Putamen (tissue), 1 donor: ENCODE measurements at regions not wholly inside any gene's neighbourhood (a gene's known extent, or its start where the extent isn't known, plus 50 kb on each side); places are given as distances from the start of the nearest gene placed in this dataset.

Experiments
- DNase-seq: peaks from one replicate; pipeline ENCODE4 v3.0.0-alpha.2; 2016; ENCODE audit warnings: low spot score

DNA sequence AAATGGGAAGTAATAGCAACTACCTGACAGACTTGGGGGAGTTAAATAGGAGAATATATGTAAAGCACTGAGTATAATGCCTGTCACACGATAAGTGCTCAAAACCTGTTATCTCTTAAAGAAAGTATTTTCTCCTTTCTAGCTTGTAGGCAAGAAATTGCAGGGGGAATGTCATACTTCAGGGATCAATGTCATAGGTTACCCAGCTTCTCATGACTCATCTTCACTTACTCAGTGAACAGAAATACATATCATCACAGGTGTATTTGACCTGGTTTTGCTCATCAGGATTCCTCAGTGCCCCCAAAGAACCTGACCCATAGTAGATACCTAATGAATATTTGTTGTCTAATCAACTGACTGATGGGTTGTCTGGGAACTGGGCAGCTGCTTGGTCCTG, 285.0 kb upstream of the ATP2B1 start:
- DNase-seq: no peak

DNA sequence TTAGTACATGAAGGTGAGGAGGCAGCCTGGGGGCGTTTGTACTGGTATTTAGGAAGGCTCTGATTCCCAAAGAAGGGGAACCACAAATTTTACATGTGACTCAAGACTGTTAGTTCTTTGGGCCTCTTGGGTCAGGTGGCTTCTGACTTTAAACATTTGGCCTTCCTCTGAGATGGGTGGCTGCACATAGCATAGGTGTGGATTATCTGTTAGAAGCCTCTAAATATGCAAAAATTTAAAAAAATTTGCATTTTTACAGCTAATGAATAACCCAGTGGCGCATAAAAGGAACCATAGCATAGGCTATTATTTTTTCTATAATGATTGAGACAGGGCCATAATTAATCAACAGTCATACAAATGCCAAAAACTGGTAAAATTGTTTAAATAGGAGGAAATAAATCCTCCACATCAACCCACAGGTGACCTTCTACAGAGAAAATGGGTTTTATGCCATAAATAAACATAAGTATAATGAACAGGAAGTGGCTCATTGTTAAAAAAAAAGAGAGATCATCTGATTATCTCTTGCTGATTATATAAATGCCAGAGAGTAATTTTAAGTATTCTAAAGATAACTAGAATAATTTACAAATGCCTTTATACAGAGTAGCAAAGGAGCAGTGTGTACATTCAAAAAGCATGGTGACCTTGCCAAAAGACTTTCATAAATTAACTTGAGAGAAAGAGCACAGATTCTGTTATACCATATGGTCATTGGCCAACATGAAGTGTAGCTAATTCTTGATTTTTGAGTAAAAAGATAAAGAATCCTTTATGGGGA, 284.2 kb upstream of the ATP2B1 start:
- no peak for DNase-seq

DNA sequence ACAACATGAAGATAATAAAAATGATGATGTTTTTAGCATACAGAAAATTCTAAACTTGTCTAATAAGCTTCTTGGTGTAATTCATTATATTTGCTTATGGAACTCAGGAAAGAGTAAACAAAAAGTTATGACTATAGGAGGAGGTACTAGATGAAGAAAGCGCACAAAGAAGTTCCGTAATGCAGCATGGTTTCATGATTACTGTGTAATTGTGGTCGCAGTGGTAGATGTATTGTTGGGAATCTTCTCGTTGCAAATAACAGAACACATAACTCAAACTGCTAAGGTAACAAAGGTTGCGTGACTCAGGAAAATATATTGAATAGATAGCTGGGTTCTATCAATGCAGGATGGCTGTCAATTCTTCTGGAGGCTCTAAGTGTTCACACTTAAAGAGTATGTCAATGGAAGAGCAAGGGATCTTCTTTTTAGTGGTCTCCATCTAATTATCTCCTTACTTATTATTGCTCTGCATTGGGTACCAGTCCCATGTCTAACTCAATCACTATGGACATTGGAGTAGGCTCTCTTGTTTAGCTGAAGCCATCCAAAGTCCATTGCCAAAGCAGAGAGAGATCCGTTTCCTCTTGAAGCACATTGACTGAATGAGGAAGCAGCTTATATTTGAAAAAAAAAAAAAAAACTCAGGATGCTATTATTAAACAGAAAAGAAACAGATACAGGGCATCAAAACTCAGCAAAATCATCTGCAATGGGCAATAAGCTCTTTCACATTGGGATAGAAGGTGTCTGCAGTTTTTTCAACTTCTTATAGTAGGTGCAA, 283.4 kb upstream of the ATP2B1 start:
- no peak for DNase-seq

DNA sequence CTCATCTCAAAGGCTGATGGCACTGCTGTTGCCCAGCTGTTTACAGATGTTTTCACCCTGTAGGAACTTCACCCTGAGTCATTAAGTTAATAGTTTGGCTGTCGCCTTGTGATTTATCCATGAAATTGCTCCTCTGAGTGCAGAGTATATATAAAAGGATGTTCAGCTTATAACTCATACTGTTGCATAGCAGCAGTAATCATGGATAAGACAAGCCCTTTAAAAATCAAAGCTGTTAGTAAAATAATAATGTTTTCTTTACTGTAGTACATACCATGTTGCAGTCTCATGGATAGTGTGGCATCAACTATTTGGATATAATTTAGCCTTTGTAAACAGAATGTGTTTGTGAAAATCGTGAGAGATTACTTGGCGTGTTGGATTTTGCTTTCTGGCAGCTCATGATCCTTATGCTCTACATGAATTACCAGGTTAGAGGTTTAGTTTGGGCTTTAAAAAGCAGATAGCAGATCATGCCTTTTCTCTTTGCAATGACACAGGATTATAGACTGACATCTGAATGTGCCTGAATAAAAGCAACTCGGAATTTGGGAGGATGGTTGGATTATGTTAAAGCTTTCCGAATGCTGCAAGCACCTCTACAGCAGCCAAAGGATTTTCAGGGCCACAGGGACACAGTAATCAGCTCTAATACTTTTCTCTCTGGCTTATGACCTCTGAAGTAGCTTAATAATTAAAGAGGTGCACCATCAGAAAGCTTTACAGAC, 279.7 kb upstream of the ATP2B1 start:
- no peak for DNase-seq

DNA sequence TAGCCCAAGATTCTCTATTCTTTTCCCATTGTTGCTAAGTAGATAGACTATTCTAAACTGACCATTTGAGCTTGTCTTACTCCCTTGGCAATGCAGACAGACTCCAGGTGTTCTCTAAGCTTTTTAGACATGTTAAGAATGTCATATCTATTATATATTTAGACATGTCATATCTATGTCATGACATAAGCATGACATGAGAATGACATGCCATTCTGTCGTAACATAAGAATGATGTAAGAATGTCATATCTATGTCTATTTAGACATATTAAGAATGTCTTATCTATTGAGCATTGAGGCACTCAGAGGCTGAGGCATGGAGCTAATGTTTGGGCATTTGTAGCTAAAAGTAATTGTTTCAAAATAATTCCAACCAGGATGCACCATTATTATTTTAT, 277.3 kb upstream of the ATP2B1 start:
- DNase-seq: no peak

DNA sequence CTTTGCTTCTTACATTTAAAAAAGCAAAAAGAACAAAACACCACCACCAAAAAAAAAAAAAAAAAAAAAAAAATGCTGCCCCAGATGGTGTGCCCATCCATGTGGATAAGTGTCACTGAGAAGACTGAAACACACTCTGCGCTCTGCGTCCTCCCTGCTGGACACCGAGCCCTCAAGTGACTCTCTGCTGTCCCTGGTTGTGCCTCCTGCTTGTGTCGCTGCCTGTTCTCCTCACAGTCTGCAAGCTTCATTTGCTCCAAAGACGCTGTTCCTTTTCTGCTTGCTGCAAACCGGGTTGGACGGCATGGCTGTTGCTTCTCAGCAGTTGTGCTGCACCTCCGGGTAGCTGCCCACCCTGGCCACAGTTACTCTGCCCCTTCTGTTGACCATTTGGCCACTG, 276.2 kb upstream of the ATP2B1 start:
- no peak for DNase-seq

DNA sequence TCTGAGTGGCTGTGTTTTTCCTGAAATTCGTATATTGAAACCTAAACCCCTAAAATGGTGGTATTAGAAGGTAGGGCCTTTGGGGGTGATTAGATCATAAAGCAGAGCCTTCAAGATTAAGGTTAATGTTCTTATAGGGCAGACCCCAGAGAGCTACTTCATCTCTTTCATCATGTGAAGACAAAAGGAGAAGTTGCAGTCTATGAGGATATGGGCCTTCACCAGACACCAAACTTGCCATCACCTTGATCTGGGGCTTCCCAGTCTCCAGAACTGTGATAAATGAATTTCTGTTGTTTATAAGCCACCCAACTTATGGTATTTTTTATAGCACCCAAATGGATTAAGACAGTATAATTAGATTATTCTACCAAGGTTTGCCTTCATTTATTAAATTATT, 275.0 kb upstream of the ATP2B1 start:
- DNase-seq: no peak

DNA sequence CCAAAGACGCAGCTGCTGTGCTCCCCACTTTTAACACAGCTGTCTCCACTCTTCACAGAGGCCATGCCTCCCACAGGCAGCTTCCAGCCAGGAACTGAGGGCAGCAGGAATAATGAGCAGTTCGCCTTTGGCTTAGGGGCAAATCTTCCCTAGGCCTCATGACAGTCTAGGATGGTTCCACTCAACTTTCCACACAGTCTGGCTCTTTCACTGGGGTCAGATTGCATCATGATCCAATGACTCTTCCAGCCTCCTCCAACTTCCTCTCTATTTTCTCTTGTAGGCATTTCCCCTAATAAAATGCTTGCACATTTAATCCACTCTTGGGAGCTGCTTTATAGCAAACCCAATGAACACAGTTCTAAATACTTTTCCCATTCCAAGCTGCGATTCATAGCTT, 271.6 kb upstream of the ATP2B1 start:
- DNase-seq: no peak

DNA sequence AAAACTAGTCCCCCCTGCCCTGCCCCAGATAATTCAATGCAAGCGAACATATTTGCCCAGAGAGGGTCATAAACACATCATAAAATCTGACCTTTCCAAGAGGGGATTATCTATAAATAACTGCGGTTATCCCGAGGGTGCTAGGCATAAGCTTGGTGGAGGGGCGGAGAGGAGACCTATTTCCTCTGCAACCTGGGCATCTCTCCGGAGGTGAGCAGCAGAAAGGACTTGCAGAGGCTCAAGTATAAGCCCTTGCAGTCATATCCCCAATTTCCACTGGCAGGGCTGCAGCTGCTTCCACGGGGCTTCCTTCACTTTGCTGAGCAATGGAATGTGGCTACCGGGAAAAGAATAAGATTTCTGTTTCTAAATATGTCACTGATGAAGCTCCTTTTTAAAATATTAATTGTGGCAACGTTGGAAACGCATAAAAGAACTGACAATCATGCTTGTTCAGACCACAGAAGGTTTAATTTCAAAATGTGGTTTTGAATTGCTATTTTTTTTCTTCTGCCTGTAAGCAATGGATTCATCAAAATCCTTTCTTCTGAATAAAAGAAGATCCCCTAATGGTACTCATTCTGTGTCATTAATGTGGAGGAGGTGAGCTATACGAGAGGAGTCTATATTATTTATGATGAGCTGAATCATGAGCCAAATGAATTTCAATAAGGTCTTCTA, 268.9 kb upstream of the ATP2B1 start:
- peak; percentile 44 for DNase-seq

DNA sequence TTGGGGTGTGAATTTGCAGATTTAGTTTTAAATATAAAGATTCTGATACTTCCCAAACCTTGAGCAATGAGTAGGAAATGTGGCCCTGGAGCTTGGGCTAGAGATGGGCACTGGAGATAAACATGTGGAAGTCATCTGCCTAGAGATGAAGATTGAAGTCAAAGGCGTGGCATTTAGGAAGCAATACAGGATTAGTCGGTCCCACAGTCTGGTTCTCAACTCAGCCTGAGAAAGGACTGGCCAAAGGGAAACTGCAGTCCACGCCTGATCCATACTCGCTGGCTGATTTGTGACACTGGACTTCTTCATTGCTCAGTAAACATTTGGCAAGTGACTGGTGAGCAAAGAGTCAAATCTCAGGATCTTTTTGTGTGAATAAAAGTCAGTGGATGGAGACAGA, 268.2 kb upstream of the ATP2B1 start:
- no peak for DNase-seq

DNA sequence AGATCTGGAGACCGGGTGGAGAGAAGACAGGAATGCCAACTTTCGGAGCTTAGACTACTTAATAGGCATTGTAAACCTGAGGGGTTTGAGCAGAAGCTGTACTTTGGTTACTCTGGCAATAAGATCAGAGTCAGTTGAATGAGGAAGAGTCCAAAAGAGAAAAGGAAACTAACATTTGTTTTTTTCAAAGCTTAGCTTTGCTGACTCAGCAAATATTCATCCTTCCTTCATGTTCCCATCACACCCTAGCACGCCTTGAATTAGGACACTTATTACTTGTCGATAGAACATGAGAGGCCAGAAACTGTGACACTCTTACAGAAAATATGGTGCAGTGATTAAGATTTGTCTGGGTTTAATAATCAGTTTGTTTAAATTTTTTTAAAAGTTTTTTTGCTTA, 266.9 kb upstream of the ATP2B1 start:
- DNase-seq: no peak

DNA sequence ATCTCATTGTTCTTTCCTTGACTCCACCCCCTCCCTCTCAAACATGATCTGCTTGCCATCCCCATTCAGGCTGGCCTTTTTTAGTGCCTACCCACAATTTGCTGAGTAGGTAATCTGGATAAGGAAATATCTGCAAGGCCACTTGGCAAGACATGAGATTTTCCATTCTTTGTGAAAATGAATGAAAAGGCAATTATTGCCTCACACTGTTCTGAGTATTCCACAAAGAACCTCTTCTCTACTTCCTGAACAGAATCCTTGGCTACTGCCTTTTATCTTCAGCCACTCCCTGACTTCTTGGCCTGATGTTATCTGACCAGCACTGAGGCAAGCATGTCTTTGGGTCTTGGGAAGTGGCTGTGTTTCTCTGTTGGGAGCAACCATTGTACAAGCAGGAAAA, 263.2 kb upstream of the ATP2B1 start:
- DNase-seq: no peak

DNA sequence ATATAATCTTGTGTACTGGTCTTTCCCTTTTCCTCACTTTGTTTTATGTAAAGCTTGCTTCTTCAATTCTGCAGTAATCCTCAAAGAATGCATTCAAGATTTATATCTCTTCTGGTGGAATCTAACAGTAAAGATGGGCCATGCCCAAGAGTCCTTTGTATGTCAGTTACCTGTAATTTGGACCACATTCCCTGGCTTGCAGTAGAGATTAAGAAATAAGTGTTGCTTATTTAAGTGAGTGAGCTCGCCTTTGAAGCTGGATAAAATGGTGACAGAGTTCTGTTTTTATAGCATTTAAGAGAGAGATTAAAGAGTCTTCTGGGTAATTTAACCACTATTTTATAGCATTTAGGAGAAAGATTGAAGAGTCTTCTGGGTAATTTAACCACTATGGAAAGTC, 262.1 kb upstream of the ATP2B1 start:
- no peak for DNase-seq

DNA sequence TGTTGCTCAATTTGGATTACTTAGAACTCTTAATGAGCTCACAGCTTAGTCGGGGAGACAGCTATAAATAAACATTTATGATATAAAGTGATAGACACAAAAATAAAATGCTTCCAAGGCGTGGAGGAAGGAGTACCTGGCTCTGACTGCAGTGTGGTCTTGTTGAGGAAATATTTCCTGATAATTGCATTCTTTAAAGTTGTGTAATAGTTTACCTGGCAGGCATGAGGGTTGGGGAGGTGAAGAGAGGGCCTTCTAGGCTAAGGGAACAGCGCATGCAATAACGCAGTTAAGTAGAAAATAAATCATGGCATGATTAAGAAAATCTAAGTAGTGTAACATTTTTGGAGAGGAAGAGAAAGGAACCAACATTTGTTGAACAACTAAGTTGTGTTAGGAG, 260.5 kb upstream of the ATP2B1 start:
- no peak for DNase-seq

DNA sequence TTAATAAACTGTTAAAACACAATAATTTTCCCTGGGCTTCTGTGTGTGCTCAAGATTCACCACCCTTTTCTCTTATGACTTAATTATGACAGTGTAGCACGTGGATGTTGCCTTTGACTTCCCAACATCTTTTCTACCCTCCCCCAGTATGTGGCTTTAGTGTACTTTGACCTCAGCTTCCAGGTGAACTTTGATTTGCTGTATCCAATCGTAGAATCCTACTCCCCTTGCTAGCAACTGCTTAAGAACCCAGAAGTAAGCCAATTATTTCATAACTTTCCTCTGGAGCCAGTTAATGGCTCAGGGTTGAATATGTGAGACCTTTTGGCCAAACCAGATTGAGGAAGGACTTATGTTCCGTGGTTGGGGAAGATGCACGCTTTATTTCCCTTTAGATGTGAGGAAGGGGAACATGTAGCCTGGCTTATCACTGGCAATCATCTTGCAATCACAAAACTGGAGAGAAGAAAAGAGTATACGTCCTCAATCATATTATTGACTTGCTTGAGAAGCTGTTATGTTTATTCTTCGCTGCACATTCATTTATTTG, 259.6 kb upstream of the ATP2B1 start:
- DNase-seq: no peak

DNA sequence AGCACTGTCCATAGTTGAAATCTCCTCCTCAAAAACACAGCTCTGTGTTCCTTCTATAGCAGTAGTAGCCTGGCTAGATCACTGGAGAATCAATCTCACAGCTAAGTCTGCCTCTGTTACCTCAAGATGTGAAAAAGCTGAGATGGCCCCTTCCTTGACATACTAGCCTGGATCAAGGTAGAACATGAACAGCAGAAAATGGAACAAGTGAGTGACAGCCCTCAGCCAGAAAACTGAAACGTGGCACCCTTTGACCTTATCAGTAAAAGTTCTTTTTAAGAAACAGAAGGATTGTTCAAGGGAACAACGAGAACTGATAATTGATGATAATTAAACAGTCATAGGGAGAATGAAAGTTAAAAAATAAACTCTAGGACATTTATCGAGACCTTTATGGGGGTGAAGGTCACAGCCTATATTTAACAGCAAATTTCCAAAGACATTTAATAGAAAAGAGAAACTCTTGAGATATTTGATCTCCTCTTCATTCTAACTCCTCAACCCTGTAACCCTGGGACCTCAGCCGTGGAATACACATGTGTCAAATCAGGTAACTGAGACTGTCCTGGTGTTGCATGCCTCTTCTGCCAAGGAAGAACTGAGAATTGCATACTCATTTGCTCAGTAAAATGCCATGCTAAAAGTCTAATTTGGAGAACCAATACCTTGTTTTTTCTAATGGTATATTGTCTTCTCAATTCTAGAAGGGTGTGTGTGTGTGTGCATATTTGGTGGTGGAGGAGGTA, 258.0 kb upstream of the ATP2B1 start:
- DNase-seq: no peak

DNA sequence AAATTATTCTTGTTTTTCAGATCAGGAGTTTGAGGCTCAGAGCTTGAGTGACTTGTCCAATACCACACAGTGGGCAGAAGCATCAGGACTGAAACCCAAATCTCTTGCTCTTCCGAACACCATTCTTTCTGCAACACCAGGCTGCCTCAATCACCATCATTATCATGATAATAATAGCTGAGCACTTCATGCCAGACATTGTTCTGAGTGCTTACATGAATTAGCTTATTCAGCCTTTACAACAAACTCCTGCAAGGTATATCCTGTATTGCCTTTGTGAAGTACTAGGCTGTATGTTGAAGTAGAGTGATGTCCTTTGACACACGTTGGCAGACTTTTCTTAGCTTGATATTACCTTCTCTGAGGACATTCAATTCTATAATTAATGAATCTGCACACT, 257.4 kb upstream of the ATP2B1 start:
- DNase-seq: no peak

DNA sequence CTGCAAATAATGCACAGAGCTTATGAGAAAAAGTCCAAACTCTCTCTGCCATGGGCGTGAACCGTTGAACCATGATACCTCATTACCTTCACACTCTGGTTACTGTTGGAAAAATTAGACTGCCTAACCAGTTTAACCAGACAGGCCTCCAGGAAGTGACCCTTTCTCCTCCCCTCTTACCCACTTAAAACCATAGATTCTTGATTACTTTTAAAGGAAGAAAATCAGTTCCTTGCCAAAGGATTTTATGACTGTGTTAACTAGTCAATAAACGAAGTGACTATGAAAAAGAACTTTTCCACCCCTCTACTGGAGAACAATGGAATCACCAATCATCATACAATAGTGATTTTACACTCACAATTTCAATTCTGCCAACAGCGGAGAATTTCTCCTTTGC, 254.0 kb upstream of the ATP2B1 start:
- DNase-seq: no peak

DNA sequence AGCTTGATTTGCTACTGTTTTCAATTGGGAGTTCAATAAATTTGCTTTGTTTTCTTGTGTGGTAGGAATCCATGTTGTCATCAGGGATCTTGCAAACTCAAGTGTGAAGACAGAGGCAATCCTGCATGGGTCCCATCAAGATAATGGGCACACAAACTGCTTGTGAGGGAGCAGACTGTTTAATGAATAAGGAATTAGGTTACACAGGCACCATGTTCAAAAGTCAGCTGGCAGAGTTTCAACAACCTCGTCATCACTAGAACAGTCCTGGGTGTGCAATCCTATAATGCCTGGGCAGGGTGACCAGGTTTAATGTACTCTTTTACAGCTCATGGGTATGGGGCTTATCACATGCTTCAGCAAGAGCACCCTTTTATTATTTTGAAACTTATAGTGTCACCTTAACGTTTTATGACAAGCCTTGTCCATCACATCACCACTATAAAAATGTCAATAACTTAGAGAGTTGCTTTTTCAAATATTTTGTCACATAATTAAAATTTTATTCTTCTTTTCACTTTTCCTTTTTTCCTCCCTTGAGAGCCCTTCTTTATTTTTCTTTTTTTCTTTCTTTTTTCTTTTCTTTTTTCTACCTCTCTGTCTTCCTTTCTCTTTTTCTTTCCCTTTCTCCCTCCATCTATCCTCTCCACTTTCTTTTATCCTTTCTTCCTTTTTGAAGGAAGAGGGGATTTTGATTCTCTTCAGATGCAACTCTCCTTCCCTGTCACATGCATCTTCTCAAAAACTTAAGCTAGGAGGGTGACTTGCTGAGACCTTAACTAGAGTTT, 252.2 kb upstream of the ATP2B1 start:
- DNase-seq: no peak

DNA sequence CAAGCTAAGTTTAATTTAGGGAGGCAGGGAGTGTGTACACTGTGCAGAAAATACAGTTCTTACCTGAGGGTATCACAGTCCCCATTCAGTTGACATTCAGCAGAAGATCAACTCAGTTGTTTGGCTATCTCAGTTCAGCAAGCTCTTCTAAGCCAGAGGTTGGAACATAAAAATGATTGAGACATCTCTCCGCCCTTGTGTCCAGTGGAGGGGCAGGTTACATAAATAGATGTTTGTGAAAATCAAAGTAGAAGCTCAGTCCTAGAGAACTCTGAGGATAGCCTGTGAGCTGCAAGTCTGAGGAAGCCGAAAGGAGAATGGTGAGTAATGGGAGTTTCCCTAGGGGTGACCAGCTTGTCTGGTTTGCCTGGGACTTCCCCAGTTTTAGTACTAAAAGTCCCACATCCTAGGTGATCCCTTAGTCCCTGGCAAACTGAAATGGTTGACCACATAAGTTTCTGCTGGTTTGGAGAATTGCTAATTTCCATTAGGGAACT, 251.4 kb upstream of the ATP2B1 start:
- DNase-seq: no peak
